ENCODE measurements at regions not wholly inside any gene's neighbourhood (a gene's known extent, or its start where the extent isn't known, plus 50 kb on each side); places are given as distances from the start of the nearest gene placed in this dataset.
"Not testable (repeated sequence)": the region's sequence is repeated elsewhere in the genome, so short reads cannot be mapped to it uniquely, and the experiment has no call there.

GRCh38 chr11:80315200-80315599, 874.4 kb upstream of the TENM4 start:
- peak; percentile 34 for DNase-seq (ENCODE audit: low read depth, low spot score)
- peak overlapping the region; percentile 8 for H3K27ac ChIP-seq

DNA sequence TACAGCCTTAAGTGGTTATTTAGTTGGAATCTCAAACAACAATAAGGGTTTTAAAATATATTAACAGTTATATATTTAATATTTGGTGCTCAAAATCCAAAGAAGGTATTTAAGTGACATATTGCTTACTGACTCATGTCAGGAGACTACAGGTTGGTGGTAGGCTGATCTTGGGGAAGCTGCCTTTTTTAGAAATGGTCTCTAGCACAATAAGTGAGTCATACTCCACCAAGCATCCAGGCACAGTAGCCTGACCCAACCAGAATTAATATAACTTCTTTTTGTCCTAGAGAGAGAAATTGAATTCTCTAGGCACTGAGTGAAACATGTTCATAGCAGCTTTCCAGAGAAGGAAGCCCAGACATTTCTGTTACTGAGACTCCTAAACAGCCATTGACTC, 868.5 kb upstream of the TENM4 start:
- no peak for DNase-seq (ENCODE audit: low read depth, low spot score)
- H3K27ac ChIP-seq, result no peak overlapping the region

DNA sequence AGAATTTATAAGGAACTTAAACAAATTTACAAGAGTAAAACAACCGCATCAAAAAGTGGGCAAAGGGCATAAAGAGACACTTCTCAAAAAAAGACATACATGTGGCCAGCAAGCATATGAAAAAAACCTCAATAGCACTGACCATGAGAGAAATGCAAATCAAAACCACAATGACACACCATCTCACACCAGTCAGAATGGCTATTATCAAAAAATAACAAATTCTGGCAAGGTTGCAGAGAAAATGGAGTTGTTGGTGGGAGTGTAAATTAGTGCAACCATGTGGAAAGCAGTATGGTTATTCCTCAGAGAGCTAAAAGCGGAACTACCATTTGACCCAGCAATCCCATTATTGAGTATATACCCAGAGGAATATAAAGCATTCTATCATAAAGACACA, 866.8 kb upstream of the TENM4 start:
- no peak for DNase-seq (ENCODE audit: low read depth, low spot score)
- H3K27ac ChIP-seq, result no peak overlapping the region

GRCh38 chr11:80297858-80298632, 857.2 kb upstream of the TENM4 start:
- peak overlapping the region; percentile 16 for H3K27ac ChIP-seq
- DNase-seq (ENCODE audit: low read depth, low spot score), result peak; percentile 41

DNA sequence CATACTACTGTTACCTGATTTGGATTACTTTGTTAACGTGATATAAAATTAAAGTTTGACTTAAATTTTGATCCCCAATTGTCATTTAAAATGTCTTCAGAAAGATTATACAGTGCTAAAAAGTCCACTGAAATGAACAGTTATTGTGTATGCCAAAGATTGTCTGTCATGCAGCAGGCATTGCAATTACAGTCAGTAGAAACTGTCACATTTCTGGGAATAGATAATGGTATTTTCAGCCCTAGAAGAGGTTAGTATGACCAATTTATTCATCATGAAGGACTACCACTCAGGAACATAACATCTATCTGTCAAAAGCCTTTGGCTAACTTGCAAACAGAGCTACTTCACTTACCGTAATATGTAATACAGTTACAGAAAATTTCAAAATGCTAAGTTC, 852.5 kb upstream of the TENM4 start:
- no peak for DNase-seq (ENCODE audit: low read depth, low spot score)
- no peak overlapping the region for H3K27ac ChIP-seq

GRCh38 chr11:80284946-80285785, 844.3 kb upstream of the TENM4 start:
- H3K27ac ChIP-seq, result no peak overlapping the region
- DNase-seq (ENCODE audit: low read depth, low spot score), result no peak

GRCh38 chr11:80282643-80283042, 841.8 kb upstream of the TENM4 start:
- no peak overlapping the region for H3K27ac ChIP-seq
- no peak for DNase-seq (ENCODE audit: low read depth, low spot score)

- DNase-seq (ENCODE audit: low read depth, low spot score), result peak; percentile 48
- H3K27ac ChIP-seq, result no peak overlapping the region
Measured at GRCh38 chr11:80281194-80281593, 840.4 kb upstream of the TENM4 start.

DNA sequence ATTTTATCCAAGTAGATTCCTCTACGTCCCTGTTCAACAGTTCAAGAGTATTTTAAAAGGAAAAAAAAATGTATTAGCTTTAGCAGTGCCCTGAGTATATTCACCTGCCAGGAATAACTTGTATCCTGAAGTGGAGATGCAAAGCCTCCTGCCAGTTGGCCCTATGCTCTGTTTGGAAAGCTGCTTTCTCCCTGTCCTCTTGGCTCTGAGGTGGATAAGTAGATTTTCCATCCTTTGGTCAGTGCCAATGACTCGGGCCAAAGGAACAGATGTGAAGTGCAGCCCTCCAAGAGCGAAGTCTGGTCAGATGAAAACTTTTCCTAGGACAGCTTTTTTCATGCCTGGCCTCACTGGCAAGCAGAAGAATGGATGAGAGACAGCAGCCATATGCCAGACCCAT, 839.9 kb upstream of the TENM4 start:
- DNase-seq (ENCODE audit: low read depth, low spot score), result no peak

GRCh38 chr11:80261776-80262175, 820.9 kb upstream of the TENM4 start:
- no peak for DNase-seq (ENCODE audit: low read depth, low spot score)

More for the DNA sequence above, 839.9 kb upstream of the TENM4 start:
- no peak overlapping the region for H3K27ac ChIP-seq

DNA sequence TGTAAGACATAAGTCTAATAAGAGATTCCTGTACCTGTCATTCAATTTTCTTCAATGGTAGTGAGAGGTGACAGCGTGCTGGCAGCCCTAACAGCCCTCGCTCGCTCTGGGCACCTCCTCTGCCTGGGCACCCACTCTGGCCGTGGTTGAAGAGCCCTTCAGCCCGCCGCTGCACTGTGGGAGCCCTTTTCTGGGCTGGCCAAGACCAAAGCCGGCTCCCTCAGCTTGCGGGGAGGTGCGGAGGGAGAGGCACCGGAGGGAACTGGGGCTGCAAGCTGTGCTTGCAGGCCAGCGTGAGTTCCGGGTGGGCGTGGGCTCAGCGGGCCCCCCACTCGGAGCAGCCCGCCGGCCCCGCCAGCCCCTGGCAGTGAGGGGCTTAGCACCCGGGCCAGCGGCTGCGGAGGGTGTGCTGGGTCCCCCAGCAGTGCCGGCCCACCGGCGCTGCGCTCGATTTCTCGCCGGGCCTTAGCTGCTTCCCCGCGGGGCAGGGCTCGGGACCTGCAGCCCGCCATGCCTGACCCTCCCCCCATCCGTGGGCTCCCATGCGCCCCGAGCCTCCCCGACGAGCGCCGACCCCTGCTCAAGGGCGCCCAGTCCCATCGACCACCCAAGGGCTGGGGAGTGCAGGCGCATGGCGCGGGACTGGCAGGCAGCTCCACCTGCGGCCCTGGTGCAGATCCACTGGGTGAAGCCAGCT, 816.6 kb upstream of the TENM4 start:
- DNase-seq (ENCODE audit: low read depth, low spot score); H3K27ac ChIP-seq: not testable (repeated sequence)

More at GRCh38 chr11:80261776-80262175, 820.9 kb upstream of the TENM4 start:
- H3K27ac ChIP-seq, result no peak overlapping the region

- DNase-seq (ENCODE audit: low read depth, low spot score), result no peak
- H3K27ac ChIP-seq, result no peak overlapping the region
Measured at GRCh38 chr11:80255021-80255420, 814.2 kb upstream of the TENM4 start.

DNA sequence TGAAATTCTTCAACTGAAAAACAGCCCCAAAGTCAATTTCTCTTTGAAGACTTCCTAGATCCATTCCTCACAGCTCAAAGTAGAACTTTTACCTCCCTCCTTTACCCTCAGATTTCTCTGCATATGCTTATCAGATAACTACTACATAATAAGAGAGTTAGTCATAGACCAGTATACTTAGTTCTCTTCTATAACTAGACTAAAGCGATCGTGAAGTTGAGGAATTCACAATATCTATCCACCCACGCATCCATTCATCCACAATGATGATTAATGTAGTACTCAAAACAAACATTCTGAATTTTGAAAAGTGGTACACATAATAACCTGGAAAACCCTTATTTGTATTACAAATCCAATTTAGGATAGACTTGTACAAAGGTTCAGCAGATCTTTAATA, 800.9 kb upstream of the TENM4 start:
- no peak overlapping the region for H3K27ac ChIP-seq
- DNase-seq (ENCODE audit: low read depth, low spot score), result peak; percentile 31

DNA sequence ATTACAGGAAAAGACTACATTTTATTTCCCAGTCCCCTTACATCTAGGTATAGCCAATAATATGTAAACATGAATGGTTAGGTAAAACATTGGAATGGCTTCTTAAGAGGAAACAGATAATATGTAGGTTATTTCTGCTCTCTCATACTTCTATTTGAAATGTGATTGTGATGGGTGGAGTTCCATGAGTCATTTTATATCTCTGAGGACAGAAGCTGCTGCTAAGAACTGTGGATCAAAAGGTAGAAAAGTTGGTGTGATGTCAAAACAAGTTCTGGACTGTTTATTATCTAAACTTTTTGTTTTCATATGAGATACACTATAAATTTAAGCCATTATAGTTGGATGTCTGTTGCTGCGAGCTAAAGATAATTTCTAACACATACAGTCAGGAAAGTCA, 799.4 kb upstream of the TENM4 start:
- DNase-seq (ENCODE audit: low read depth, low spot score), result no peak
- no peak overlapping the region for H3K27ac ChIP-seq

- no peak for DNase-seq (ENCODE audit: low read depth, low spot score)
- no peak overlapping the region for H3K27ac ChIP-seq
Measured at GRCh38 chr11:80239217-80239616, 798.4 kb upstream of the TENM4 start.

- no peak overlapping the region for H3K27ac ChIP-seq
- DNase-seq (ENCODE audit: low read depth, low spot score), result no peak
Measured at GRCh38 chr11:80227915-80228314, 787.1 kb upstream of the TENM4 start.

DNA sequence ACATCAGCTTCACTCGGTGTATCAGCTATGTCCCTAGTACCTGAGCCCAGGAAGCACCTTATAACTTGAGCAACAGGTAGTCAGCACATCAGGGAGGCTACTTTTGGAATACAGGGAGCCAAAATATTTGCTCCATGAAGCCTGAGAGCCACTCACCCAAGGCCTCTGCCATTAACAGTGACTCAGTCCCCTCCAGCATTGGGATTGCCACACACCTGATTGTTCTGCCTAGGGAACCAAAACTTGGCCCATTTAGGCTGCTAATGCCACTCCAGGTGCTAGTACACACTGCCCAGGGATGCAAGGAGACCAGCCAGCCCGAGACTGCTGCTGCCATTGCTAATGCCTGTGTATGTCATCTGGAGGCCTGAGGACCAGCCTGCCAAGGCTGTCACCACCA, 773.6 kb upstream of the TENM4 start:
- no peak overlapping the region for H3K27ac ChIP-seq
- no peak for DNase-seq (ENCODE audit: low read depth, low spot score)

DNA sequence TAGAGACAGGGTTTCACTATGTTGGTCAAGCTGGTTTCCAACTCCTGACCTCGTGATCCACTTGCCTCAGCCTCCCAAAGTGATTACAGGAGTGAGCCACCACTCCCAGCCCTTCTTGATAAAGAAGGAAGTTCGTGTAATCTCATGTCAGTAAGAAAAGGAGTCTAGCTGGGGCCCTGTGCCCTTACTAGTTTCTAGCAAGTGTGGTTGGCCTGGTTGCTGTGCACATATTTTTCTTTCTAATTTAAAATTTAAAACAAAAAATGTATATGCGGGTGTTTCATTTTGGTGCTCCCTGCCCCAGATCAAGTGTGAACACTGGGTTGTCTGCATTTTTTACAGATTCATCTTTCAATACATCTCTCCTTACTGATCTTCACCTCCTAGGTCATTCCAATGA, 770.8 kb upstream of the TENM4 start:
- no peak overlapping the region for H3K27ac ChIP-seq
- no peak for DNase-seq (ENCODE audit: low read depth, low spot score)

GRCh38 chr11:80204021-80204420, 763.2 kb upstream of the TENM4 start:
- DNase-seq (ENCODE audit: low read depth, low spot score), result no peak
- no peak overlapping the region for H3K27ac ChIP-seq

GRCh38 chr11:80196932-80197554, 756.2 kb upstream of the TENM4 start:
- no peak overlapping the region for H3K27ac ChIP-seq

More at GRCh38 chr11:80196932-80197554, 756.2 kb upstream of the TENM4 start:
- DNase-seq (ENCODE audit: low read depth, low spot score), result peak; percentile 83
